ENCODE measurements at regions not wholly inside any gene's neighbourhood (a gene's known extent, or its start where the extent isn't known, plus 50 kb on each side); places are given as distances from the start of the nearest gene placed in this dataset.
A peak's percentile ranks its signal among the peaks of the same experiment; 100 is the strongest.

DNA sequence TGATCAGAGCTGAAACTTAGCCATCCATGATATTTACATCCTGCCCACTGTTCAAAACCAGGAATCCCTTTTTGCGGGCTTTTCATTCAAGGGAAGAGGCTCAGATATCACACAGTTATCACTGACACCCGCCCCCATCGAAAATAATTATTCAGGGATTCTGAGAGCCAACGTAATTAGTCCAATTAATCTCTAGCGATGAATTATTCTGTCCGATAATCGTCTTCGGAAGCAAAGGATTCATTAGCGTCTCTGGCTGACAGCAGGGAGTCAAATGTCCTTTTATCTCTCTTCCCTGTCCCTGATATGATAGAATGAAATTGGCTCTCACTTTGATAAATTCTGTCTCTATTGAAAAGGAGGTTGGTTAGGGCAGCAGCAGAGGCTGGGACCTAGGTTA lies 140.4 kb upstream of the IPO9 start:
- DNase-seq (ENCODE audit: low spot score), result no peak

DNA sequence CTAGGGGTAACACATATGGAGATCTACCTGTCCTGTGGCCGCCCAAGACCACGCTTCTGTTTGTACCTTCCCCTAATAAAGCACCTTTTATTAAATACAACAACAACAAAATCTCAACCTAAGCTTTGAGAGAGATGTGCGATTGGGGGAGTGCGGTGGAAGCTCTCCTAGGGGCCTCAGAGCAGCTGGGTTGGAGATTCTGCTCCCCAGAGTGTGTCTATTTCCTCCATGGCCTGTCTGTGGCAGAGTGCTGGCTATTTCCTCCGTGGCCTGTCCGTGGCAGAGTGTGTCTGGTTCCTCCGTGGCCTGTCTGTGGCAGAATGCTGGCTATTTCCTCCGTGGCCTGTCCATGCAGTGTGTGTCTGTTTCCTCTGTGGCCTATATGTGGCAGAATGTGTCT lies 139.3 kb upstream of the IPO9 start:
- no peak for DNase-seq (ENCODE audit: low spot score)

DNA sequence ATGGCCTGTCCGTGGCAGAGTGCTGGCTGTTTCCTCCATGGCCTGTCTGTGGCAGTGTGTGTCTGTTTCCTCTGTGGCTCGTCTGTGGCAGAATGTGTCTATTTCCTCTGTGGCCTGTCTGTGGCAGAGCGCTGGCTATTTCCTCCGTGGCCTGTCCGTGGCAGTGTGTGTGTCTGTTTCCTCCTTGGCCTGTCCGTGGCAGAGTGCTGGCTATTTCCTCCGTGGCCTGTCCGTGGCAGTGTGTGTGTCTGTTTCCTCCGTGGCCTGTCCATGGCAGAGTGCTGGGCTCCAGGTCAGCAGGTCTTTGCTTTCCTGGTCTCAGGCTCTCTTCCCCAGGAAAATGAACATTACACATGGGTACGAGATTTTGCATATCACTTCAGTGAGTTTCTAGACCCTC lies 138.4 kb upstream of the IPO9 start:
- no peak for DNase-seq (ENCODE audit: low spot score)

DNA sequence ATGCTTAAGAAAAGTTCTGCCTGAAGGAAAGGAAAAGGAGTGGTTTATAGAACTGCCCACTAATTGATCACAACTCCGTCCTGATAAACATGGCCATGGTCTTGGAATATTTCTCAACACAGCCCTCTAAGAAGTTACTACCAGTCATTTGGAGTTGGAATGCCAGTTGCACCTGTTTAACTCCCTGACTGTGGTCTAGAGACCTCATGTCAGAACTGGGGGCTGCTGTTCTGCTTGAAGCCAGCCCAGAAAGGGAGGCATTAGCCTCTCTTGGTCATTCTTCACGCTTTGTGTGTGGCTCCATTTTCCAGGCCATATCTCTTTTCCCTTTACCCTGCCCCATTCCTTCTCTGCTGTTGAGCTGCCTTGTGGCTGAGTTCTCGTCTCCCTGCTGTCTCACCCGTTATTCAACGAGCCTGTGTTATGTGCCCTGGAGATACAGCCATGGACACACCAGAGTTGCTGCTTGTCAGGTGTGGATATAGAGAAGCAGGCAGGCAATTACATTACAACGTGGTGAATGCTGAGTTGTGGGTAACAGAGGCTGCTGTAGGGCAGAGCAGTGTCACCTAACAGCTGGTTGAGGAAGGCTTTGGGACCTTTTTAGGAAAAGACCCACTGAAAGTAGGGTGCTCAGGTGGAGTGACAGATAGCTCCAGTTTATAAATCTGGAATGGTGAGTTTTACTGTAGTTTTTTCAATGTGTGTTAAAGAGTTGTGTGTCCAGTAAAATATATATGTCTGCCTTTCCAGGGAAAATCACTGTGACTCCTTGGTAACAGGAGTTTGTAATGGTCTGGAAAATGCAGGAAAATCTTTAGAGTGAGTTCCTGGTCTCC lies 137.0 kb upstream of the IPO9 start:
- no peak for DNase-seq (ENCODE audit: low spot score)

DNA sequence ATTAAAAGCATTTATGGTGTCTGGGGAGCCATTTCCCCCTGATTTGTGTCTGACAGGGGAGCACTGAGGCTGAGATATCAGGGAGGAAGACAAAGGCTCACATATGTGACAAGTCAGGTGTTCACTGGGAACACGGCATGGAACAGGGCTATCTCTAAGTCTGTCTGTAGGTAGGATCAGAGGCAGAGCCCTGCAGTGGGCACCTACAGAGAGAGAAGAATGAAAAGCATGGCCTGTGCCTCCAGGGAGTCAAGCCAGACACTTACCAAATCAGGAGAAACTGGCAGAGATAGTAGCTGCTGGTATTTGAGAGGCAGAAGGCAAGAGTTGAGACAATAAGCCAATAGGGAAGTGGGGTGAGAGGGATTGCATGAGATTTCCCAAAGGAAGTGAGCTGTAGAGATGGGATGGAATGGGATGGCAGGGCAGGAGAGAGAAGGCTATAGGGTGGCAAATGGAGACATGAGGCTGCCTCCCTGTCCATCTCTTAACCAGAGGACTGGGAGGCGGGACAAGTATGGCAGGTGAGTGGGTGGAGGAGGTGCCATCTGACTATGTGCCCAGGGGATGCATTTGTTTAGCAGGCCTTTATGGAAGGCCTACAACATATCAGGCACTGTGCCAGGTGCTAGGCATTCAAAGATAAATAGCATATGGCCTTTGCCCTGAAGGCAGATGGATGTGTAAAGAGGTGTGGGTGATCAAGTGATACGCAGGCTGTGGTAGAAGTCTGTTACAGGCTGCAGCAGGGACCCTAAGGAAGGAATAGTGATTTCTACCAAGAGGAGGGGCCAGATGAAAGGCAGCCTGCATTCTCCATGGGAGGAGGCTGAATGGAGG lies 136.2 kb upstream of the IPO9 start:
- no peak for DNase-seq (ENCODE audit: low spot score)

DNA sequence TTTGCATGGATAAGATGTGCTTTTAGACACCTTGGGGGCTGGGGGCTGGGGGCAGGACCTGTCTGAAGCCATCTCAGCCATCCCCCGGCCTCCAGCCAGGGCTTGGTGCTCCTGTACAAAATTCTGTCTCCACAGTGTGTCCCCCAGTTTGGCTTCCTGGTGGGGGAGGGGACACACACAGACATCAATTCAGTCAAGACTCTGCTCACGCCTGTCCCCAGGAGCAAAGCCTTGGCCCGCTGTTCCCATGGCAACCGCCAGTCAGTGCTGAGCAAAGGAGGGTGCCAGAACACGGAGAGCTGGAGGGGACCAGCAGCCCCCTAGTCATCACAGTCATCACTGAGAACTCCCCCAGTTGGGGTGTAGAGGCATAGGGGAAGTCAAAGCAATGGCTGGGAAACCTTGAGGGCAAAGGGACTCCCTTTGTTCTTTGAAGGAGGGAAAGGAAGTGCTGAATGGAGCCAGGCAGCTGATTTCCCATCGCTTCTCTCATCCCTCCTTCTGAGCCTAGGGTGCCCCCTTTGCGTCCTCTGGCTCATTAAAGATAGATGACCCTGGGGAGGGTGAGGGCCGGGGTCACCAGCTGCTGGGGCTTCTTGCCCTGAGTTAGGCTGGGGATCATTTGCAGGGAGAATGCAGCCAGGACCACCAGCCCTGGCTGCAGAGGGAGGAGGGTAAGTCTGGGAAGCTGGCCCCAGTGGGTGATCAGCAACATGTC lies 134.9 kb upstream of the IPO9 start:
- no peak for DNase-seq (ENCODE audit: low spot score)

DNA sequence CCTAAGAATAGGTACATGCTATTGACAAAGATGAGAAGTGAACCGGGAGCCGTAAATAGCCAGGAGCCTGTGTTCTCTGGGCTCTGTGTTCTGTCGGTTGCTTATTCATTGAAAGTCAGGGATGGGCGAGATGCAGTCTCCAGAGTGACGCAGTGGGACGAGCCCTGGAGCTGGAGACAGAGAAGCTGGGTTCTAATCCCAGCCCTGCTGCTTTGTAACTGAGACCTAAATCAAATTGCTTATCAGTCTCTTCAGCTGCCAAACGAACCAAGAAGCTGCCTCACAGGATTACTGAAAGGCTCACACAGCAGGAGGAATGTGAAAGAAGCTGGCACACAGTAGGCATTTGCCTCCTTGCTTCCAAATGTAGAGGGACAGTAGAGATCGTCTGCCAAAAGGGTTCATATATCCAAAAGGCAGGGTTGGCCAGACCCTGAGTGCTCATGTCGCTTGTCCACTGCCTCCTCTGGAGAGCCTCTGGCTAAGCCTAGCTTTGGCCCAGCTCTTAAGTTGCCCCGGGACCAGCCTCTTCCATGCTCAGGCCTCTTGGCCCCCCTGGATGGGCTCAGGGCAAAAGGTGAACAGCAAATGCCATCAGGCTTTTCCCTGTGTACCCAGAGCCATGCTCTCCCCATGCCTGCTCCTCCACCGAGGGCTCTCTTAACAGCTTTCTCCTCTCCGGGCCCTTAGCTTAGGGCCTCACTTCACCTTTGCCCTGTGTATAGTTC lies 134.2 kb upstream of the IPO9 start:
- DNase-seq (ENCODE audit: low spot score), result no peak

DNA sequence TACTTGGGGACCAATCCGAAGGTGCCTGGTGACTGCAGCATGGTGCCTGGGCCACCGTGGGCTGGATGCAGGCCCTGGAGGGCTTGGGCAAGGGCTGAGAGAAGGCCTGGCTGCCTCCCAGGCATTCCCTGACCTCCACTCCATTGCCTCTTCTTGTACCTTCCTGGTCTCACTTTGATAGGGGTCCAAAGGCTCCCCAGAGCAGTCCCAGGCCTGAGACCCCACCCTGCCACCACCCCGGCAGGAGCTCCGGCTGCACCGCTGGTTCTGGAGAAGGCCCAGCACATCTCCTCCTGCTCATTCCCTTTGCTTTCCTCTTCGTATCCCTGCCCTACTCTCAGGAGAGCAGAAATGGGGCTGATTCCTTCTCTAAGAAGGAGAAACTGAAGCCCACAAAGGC lies 133.3 kb upstream of the IPO9 start:
- no peak for DNase-seq (ENCODE audit: low spot score)

DNA sequence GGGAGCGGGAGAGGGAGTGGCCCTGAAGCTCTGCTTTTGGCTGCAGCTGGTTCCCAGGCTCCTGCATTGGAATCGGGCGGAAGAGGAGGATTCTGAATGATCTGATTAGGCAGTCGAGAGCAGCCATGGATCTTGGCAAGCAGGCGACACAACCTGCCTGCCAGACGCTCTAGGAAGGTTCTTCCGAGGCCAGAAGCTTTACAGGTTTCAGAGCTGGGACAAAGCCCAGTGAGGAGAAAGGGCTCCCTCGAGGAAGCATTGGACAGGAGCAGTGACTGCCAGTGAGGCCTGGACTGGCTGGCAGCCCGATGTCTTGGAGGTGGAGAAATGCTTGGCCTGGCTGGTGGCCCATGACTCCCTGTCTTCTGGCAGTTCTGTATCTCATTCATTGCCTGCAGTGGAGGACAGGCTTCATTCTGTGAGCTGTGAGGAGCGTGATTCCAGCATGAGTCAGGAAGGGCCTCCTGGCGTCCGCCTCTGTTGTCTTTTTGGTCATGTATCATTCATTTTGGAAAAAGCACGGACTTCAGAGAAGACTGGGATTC lies 132.7 kb upstream of the IPO9 start:
- DNase-seq (ENCODE audit: low spot score), result peak; percentile 92

DNA sequence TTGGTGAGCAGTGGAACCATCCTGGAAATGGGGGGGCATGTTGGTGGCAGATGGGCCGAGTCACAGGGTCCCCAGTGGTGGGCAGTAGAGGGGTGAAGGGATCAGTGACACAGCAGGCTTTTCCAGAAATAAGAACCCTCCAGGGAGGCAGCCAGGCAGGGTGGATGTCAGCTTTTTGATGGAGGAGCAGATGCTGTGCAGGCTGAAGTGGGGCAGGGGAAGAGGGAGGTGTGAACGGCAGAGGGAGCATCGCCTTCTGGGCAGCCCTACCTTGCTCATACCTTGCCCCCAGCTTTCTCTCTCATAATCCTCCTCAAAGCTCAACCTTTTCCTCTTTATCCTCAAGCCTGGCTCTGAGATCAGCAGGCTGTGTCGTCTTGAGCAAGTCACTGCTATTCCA lies 131.8 kb upstream of the IPO9 start:
- DNase-seq (ENCODE audit: low spot score), result no peak

DNA sequence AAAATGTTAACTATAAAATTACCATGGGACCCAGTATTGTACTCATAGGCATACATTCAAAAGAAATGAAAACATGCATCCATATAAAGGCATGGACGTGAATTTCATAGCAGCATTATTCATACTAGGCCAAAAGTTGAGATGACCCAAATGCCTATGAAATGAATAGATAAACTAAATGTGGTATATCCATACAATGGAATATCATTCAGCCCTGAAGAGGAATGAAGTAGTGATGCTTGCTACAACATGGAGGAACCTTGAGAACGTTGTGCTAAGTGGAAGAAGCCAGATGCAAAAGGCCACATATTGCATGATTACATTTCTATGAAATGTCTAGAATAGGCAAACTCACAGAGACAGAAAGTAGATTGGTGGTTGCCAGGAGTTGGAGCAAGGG lies 127.1 kb upstream of the IPO9 start:
- no peak for DNase-seq (ENCODE audit: low spot score)

DNA sequence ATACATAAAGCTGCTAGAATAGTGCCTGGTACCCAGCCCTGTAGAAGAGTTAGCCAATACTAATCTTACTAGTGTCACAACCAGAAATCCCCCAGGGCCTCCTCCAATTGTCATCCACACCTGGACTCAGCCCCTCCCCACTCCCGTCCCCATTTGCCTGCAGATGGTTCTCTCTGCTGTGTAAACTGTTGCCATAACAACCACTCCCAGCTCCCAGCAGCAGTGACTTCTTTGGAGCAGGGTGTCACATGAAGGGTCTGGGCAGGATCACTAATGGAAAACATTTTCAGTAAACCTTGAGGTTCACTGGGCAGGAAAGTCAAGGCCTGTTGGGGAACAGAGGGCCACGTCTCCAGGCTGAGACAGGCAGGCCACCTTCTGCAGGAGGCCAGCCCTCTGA lies 126.0 kb upstream of the IPO9 start:
- peak; percentile 55 for DNase-seq (ENCODE audit: low spot score)

DNA sequence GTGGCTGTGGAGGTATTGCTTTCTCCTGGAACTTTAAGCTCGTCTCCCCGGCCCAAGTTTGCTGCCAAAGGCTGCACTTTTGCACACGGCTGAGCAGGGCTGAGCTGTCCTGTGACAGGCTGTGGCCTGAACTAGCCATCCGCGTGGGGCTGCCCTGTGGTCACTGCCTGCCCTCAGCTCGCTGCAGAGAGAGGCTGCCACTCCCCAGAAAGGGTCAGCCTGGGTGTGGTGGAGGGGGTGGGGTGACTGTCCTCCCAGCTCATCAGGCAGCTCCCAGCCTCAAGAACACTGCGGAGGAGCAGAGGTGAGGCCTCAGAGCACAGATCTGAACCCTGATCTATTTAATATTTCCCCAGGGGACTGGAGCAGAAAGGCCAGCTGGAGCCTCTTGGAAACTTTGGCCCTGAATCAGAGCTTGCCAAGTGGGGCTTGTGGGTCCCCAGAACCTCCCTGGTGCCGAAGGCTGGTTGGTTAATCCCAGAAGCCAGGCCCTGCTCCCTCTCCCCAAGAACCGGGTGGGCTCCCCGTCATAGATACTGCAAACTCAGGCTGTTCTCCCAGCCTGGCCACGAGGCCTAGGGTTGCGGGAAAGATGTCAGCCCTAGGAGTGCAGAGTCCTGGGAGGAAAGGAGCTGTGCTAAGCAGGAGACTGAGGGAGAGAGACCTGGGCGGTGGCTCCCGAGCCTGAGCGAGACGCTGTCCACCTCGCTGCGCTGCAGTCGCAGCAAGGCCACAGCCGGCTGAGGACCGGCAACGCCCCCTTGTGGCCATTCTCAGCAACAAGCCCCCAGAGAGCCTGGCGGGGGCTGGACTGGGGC lies 125.1 kb upstream of the IPO9 start:
- peak; percentile 83 for DNase-seq (ENCODE audit: low spot score)

DNA sequence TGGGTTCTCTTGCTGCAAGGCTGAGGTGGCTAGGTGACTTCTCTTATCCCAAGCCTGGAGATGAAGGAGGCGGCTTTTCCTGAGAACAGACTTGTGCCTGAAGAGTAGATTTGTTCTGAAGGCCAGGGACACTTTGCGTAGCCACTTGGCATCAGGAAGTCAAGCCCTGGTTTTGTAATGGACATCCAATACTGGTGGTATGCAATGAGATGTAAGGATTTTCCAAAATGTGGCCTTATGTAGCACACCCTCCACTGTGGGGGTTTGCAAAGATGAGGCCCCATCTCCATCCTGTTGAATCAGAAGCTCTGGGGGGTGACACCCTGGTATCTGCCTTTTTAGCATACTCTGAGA lies 124.5 kb upstream of the IPO9 start:
- DNase-seq (ENCODE audit: low spot score), result no peak

DNA sequence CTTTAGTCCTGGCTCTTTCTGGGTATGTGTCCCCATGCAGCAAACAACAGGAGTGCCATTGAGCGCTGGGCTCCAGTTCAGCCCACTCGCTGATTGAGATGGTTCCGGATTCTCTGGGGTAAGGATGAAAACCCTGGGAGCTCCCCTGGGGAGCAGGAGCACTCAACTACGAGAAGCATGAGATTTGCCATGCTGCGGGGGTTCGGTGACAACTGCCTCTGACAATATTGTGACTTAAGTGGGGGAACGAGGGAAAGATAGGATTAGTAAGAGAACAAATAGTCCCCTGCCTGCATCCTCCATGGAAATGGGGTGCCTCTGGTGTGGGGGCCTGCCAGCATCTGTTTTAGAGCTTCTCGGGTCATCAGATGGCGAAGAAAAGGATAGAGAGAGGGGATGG lies 123.6 kb upstream of the IPO9 start:
- DNase-seq (ENCODE audit: low spot score), result no peak

DNA sequence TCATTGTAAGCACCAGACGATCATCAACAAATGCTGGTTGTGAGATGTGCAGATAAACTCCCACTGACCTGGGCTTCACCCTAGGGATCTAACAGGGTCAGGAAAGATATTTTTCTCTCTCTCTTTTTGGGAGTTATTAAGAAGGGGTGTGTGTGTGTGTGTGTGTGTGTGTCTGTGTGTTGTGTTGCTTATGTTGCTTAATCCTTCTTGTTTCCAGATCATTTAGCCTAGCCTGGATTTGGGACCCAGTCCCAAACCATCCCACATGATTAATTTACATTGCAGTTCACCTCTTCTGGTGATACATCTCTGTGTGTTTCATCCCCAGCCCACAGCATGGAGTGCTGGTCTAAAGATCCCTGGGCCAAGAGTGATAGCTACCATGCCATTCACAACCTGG lies 122.8 kb upstream of the IPO9 start:
- DNase-seq (ENCODE audit: low spot score), result no peak

DNA sequence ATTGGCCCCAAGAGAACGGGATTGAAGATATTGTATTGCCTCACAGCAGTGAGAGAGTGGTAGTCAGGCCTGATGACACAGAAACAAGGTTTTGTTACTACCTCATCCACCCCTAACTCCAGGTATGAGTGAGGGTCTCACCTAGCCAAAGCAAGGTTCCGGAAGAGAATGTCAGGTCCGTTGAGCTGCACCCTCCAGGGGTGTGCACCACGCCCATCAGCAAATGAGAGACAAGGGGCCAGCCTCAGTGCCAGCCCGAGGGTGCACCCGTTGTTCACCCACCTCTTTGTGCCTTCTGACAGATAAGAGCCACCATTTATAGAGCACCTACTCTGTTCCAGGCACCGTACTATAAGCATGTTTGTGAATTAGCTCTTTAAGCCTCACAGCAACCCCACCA lies 121.9 kb upstream of the IPO9 start:
- DNase-seq (ENCODE audit: low spot score), result no peak

DNA sequence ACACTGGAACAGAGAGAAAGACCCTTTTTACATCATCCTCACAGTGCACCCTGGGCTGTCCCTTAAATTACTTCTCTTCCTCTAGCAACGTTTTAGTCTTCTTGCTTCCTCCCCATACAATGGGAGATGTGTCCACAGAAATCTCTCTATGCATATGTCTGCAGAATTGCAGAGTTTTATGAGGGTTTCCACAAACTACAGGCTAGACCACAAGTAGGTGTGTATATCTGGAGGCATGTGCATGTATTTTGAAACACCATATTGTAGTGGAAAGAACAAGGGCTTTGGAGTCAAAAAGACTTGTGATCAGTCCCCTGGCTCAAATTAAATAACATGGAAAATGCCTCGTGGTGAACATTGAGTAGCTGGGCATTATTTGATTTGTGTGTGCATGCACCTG lies 121.3 kb upstream of the IPO9 start:
- no peak for DNase-seq (ENCODE audit: low spot score)

DNA sequence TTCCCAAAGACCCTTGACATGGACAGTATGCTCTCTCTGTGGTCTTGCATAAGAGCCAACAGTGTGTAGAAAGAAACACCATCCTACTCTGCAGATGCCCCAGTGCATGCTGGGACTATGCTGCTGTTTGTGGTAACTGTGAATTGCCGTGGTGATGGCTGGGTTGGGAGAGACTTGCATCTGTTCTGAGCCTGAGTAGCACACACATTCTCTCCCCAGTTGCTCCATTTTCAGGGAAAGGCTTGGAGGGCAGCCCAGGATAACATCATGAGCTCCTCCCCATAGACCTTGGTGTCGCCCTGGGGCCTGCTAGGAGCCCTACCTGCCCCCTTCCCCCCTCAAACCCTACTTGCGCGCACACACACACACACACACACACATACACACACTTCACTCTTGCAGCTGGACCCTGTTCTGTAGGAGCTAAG lies 120.9 kb upstream of the IPO9 start:
- no peak for DNase-seq (ENCODE audit: low spot score)

DNA sequence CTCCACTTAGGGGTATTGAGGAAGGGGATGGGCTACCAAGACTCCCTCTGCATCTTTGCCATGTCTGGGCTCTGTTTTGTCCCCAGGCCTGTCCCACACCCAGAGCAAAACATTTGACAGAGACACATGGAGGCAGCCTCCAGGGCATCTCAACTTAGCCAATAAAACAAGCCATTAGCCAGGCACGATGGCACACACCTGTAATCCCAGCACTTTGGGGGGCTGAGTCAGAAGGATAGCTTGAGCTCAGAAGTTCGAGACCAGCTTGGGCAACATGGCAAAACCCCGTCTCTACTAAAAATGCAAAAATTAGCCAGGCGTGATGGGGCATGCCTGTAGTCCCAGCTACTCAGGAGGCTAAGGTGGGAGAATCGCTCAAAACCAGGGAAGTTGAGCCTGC lies 120.3 kb upstream of the IPO9 start:
- no peak for DNase-seq (ENCODE audit: low spot score)
